ENCODE measurements at regions not wholly inside any gene's neighbourhood (a gene's known extent, or its start where the extent isn't known, plus 50 kb on each side); places are given as distances from the start of the nearest gene placed in this dataset.

GRCh38 chr16:10300905-10301304 lies 85.0 kb upstream of the ATF7IP2 start:
- Histone ChIP-seq H2AFZ (ENCODE audit: low read length) (peak overlapping the region; percentile 99), H3K27me3 (replicated peaks in 1 of 4; ENCODE audit: control insufficient read depth in 3 of 4, extremely low read depth in 1 of 4, insufficient read depth in 3 of 4, low read length in 3 of 4) (no peaks in the 10 kb centered on the region), H3K79me2 (ENCODE audit: control insufficient read depth in 1 of 2, insufficient read depth in 2 of 2, low read length in 2 of 2) (no peaks in the 10 kb centered on the region), H3K4ac (replicated peaks; ENCODE audit: insufficient read length, low read depth, low read length) (no peak overlapping the region), H4K20me1 (replicated peaks in 1 of 2; ENCODE audit: control insufficient read depth in 1 of 2, insufficient read depth in 2 of 2, low read length in 2 of 2) (no peaks in the 10 kb centered on the region), H3K9ac (replicated peaks in 1 of 4; ENCODE audit: extremely low read depth in 1 of 4, low read depth in 3 of 4, low read length in 3 of 4) (no peak overlapping the region), H2BK5ac (ENCODE audit: low read depth, low read length) (no peak overlapping the region), H3K56ac (replicated peaks; ENCODE audit: insufficient read length, low read depth, low read length) (no peak overlapping the region), H3K27ac (ENCODE audit: low read depth, low read length) (no peak overlapping the region), H2AK5ac (ENCODE audit: low read depth, low read length) (no peak overlapping the region), H3K4me1 (replicated peaks in 1 of 4; ENCODE audit: control insufficient read depth in 3 of 4, insufficient read depth in 4 of 4, low read length in 3 of 4) (no peaks in the 10 kb centered on the region), H2BK12ac (ENCODE audit: low read depth, low read length) (no peak overlapping the region), H4K8ac (ENCODE audit: extremely low read depth, insufficient read depth, low read length) (no peak overlapping the region), H4K91ac (replicated peaks; ENCODE audit: insufficient read length, low read length) (no peak overlapping the region), H3K9me3 (ENCODE audit: insufficient read depth in 2 of 2, low read depth in 1 of 2, low read length in 1 of 2) (no peaks in the 10 kb centered on the region), H4K5ac (ENCODE audit: insufficient read length, low read depth, low read length) (no peak overlapping the region), H3K36me3 (ENCODE audit: control insufficient read depth in 2 of 4, insufficient read depth in 4 of 4, low read length in 3 of 4) (no peaks in the 10 kb centered on the region; a peak in 1 of 8 replicates), H2BK15ac (ENCODE audit: low read length) (no peak overlapping the region), H3K14ac (ENCODE audit: insufficient read length) (no peak overlapping the region), H3K4me3 (ENCODE audit: extremely low read depth in 1 of 4, insufficient read depth in 2 of 4, low read depth in 3 of 4, low read length in 4 of 4) (no peak overlapping the region), H3K23ac (ENCODE audit: insufficient read length) (no peak overlapping the region), H3K23me2 (ENCODE audit: low read depth, low read length) (no peaks in the 10 kb centered on the region), H3K18ac (ENCODE audit: extremely low read depth, low read length) (no peak overlapping the region), H3K4me2 (ENCODE audit: insufficient read depth in 1 of 2, low read depth in 2 of 2, low read length in 2 of 2) (no peak overlapping the region), H2BK120ac (replicated peaks; ENCODE audit: low read depth, low read length) (no peak overlapping the region), H2BK20ac (ENCODE audit: low read length) (no peak overlapping the region), H3K79me1 (ENCODE audit: low read depth, low read length) (no peaks in the 10 kb centered on the region)
- no peak for DNase-seq (ENCODE audit: low read depth in 1 of 2, low spot score in 2 of 2)
- TF ChIP-seq SUZ12 (IDR thresholded peaks at IDR 0.05; ENCODE audit: low read length) (no peak), CHD2 (IDR thresholded peaks at IDR 0.05; ENCODE audit: low read length) (no peak), FOSL1 (IDR thresholded peaks at IDR 0.05; ENCODE audit: insufficient read depth, low read depth, low read length) (no peak), RAD21 (IDR thresholded peaks at IDR 0.05 in 1 of 2, conservative IDR thresholded peaks at IDR 0.05 in 1 of 2; ENCODE audit: low read depth in 2 of 2, low read length in 2 of 2) (no peak), ZNF274 (IDR thresholded peaks at IDR 0.05; ENCODE audit: borderline replicate concordance, extremely low read depth, low read length) (no peak), E2F6 (IDR thresholded peaks at IDR 0.05) (no peak), SIN3A (conservative IDR thresholded peaks at IDR 0.05 in 1 of 2, IDR thresholded peaks at IDR 0.05 in 1 of 2; ENCODE audit: low read depth in 1 of 2, low read length in 2 of 2) (no peak), SRF (IDR thresholded peaks at IDR 0.05; ENCODE audit: low read depth, low read length) (no peak)
- ChIA-PET POLR2A (ENCODE audit: partially characterized antibody) (interaction anchor here (0.6 kb wide), 1 partner anchor 926 kb away, joined by 4 read pairs; no protein-coding TSS in a partner anchor), CTCF (ENCODE audit: partially characterized antibody) (interaction anchor here (1.3 kb wide), 1 partner anchor 45 kb away, joined by 3 read pairs; no protein-coding TSS in a partner anchor)
- no peak for FAIRE-seq
- 90% methylated on average over 3 of the region's 3 CpGs; no CpG with 5 or more reads in 1 of the 2 experiments for WGBS, 2 experiments (ENCODE audit: extremely low coverage in 1 of 2, insufficient coverage in 1 of 2, insufficient read length in 1 of 2, insufficient replicate concordance in 2 of 2, low coverage in 1 of 2, low lambda C conversion rate in 2 of 2, missing lambda C conversion rate in 1 of 2)

Measured in H1 (cell line).